ENCODE measurements at regions not wholly inside any gene's neighbourhood (a gene's known extent, or its start where the extent isn't known, plus 50 kb on each side); places are given as distances from the start of the nearest gene placed in this dataset.

DNA sequence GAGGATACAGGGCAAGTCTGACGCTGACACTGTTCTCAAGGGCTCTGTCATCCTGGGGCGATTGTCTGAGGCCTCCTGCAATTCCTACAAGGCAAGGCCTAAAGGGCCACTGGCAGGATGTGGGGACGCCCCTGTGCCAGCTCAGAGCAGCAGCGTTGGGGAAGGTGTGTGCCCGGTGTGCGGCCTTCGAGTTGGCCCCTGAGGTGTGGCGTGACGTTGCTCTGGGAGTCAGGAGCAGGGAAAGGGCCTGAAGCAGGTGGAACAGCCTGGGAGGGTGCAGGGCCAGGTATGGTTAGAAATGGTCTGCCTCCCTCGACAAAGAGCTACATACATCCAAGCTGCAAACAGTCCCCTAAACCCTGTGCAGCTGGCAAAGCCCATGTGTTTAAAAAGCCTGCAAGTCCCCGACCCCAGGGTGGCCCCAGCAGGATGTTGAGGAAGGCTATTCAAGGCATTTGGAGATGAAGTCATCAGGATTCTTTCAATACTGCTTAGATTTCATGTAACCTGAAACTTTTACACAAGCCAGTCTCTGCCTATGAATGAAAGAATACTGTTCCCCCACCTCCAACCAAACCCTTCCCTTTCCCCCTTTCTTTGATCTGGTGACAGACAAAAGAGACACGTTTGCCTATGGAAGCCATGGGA, 142.5 kb upstream of the TNS3 start:
- peak; percentile 81 for DNase-seq

DNA sequence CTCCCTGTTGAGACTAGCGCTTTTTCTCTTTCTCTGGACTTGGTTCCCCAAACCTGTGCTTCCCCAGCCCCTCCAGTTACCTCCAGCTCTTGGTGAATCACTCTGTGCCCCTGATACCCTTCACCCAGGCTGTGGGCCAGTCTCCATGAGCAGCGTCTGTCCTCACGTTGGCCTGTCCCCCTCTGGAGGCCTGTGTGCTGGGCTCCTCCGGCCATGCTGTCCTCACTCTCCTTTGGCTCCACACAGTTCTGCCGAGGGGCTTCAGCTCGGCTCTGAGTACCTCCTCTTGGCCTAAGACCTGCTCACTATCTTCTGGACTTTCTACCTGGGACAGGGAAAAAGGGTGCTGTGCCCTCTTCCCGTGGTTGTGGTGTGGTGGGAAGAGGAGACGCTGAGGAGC, 140.2 kb upstream of the TNS3 start:
- DNase-seq = no peak

DNA sequence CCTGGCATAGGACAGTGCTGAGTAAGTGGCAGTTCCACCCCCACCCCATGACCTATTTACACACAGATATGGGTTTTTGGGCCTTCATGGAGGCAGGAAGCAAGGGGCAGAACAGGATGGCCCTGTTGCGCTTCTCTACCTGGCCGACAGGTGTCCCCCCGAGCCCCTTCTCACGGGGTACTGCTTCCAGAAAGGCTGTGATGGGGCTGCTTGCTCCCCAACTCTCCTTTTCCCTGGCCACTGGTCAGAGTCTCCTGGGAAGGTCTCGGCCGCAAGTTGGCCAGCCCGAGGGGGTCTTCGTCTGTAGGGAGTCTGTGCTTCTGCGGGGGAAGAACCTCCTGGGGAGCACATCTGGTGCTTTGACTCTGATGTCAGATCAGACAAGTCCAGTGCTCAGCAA, 139.8 kb upstream of the TNS3 start:
- no peak for DNase-seq

- no peak for DNase-seq
Observed at GRCh38 chr7:47720907-47721244, 139.0 kb upstream of the TNS3 start.

GRCh38 chr7:47720141-47720906, 138.4 kb upstream of the TNS3 start:
- peak; percentile 42 for DNase-seq

GRCh38 chr7:47719675-47720074, 137.8 kb upstream of the TNS3 start:
- DNase-seq = no peak

DNA sequence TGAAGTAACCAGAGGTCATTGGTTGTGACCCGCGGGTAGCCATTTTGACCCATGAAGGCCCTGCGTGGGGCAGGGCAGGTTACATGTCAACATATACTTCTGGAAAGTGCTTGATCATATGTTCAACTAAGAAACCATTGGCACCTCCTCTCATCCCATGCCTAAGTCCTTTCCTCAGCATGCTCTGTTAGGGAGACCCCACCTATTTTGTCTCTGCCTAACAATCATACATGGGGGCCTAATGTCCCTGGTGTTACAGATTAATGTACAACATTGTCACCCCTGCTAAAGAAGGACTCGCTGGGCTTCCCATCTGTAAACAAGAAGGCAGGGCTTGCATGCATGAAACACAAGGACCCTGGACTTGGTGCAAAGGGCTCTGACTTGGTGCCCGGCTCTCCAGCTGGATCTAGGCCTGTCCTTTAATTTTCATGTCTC, 133.7 kb upstream of the TNS3 start:
- DNase-seq = no peak

- DNase-seq = no peak
Observed at GRCh38 chr7:47714669-47715607, 133.0 kb upstream of the TNS3 start.

DNA sequence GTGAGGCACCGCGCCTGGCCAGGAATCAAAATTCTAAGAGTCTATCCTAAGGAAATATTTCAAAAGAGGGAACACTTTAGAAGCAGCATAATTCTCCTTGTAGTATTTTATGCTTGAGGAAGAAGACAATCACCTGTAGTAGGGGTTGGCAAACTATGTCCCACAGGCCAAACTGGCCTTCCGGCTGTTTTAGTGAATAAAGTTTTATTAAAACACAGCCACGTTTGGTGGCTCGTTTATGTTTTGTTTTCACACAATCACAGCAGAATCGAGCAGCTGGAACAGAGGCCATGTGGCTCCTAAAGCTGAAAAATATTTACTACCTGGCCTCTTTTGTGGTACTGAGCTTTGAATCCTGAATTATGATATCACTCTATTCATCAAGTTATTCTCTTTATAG, 131.7 kb upstream of the TNS3 start:
- no peak for DNase-seq

- no peak for DNase-seq
Observed at GRCh38 chr7:47712416-47712815, 130.5 kb upstream of the TNS3 start.

DNA sequence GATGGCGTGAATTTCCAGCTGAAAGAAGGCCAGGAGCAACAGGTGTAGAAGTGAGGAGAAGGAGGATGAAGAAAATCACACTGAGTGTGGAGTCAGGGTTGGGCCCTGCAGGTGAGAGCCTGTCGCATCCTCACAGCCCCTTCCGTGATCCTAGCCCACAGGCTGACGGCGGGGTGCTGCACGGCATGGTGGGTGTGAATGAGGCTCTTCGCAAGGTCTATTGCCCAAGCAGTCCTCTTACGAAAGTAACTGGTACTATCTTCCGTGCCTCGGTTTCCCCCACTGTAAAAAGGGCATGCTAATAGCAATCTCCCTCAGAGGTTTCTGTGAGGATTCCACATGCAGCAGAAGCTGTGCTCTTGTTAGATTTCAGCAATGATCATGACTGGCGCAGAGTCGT, 129.9 kb upstream of the TNS3 start:
- DNase-seq = no peak

GRCh38 chr7:47710201-47710935, 128.5 kb upstream of the TNS3 start:
- DNase-seq = no peak

DNA sequence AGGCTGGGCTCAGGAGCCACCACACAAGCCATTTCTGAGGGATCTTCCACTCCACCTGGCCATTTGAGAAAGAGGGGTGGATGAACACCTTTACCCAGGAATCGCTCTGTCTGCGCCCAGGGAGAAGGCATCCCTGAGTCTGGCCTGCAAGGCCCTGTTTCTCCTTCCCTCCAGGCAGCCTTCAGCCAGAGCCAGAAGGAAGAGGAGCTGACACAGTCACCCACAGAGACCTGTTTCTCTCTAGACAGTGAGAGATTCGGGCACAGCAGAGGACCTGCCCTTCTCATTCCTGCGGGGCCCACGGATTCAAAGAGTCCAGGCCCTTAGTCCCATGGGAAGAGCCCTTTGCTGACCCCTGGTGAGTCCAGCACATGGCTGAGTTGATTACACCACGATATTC, 127.5 kb upstream of the TNS3 start:
- DNase-seq = no peak

DNA sequence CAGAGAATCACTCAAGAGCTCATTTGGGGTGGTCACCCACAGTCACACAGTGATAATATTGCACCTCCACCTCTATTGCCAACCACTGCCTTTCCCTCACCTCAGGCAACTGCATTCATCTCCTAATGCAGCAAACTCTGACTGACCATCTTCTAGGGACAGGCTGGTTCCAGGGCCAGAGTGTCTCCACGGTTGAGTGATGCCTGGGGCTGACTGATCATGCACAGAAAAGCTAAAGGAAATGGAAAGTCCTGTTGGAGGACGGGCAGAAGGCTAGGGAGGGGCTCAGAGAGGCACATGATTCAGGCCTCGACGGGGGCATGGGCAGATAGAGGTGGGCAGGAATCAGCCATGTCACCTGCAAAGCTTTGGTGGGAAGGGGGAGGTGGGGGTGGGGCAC, 127.1 kb upstream of the TNS3 start:
- no peak for DNase-seq

GRCh38 chr7:47707583-47707982, 125.7 kb upstream of the TNS3 start:
- DNase-seq = no peak

DNA sequence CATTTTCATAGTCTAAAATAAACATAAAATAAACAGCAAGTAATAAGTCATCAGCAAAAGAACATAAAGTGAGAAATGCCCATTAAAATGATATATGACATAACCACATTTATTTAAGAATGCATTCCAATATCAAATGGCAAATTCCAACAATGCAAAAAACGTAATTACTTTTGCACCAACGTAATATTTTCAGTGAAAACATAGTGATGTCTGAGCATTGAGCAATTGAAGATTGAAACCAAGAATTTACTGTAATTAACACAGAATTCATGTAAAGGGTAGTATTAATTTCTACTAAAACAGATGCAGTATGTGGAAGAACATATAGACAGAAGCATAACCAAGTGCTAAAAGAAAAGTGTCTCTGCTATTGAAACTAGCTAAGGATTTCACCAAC, 123.0 kb upstream of the TNS3 start:
- no peak for DNase-seq

- DNase-seq = no peak
Observed at GRCh38 chr7:47702080-47702479, 120.2 kb upstream of the TNS3 start.

- no peak for DNase-seq
Observed at GRCh38 chr7:47698386-47698785, 116.5 kb upstream of the TNS3 start.

DNA sequence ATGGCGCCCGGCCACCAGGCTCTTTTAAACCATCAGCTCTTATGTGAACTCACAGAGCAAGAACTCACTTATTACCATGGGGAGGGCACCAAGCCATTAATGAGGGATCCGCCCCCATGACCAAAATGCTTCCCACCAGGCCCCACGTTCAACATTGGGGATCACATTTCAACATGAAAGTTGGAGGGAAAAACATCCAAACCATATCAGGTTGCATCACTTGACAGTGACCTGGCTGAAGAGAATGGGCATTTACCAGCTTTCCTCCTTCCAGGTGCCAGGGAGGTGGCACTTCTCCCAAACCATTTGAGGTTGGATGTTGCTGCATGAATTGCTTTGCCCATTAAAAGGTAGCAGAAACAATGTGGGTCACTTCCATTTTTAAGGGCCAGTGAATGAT, 115.6 kb upstream of the TNS3 start:
- no peak for DNase-seq

- DNase-seq = no peak
Observed at GRCh38 chr7:47696152-47696710, 114.3 kb upstream of the TNS3 start.

- peak; percentile 33 for DNase-seq
Observed at GRCh38 chr7:47693216-47693615, 111.3 kb upstream of the TNS3 start.

DNA sequence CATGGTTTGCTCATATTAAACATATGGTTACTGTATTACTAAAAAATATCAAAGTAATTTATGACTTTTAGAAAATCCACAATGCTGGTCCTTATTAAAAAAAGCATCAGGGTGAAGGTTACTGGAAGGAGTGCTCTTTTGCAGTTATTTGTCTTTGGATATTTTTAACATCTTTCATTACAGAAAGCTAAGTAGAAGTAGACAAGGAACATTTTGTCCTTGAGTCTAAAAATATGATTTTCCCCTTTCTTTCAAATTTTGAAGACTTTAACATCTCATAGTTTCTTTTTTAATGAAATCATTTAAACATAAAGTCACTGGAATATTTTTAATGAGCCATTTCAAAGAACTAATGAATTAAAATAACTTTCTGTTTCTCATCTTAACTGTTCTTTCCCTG, 110.1 kb upstream of the TNS3 start:
- no peak for DNase-seq
